Right atrium auricular region (tissue), 2 donors: ENCODE measurements at regions not wholly inside any gene's neighbourhood (a gene's known extent, or its start where the extent isn't known, plus 50 kb on each side); places are given as distances from the start of the nearest gene placed in this dataset.

Experiments
- DNase-seq: peaks from one replicate; pipeline ENCODE4 v3.0.0-alpha.2; 2019; ENCODE audit warnings: low spot score
- H3K27ac ChIP-seq, 2 donors: fragments of 200-600 bp; sonication (generic); 1 replicate in 1 of 2; 2 replicates in 1 of 2; pipeline ENCODE4 v1.5.1; 2016 to 2019
- H3K27me3 ChIP-seq, 2 donors: fragments of 200-600 bp; sonication (generic); one replicate each; pipeline versions ENCODE4 v1.5.1 to v1.6.0; 2017 to 2019
- H3K36me3 ChIP-seq: fragments of 200-600 bp; sonication (generic); one replicate; pipeline ENCODE4 v1.5.1; 2016
- H3K4me1 ChIP-seq, 2 donors: fragments of 200-600 bp; sonication (generic); one replicate each; pipeline versions ENCODE4 v1.5.1 to v1.6.0; 2017 to 2019
- H3K4me3 ChIP-seq, 2 donors: fragments of 200-600 bp; sonication (generic); 1 replicate in 1 of 2; 2 replicates in 1 of 2; pipeline ENCODE4 v1.5.1; 2017 to 2019; ENCODE audit warnings: mild to moderate bottlenecking in 1 of 2, moderate library complexity in 1 of 2
- H3K9me3 ChIP-seq, 2 donors: fragments of 200-600 bp; sonication (generic); one replicate each; pipeline ENCODE4 v1.5.1; 2019
- CTCF ChIP-seq, 2 donors: fragments of 200-600 bp; sonication (generic); IDR thresholded peaks; one replicate each; pipeline ENCODE4 v1.5.1; 2019; ENCODE audit warnings: antibody characterized with exemption in 2 of 2

- Histone ChIP-seq H3K9me3 (no peaks in the 10 kb centered on the region), H3K4me1 (no peaks in the 10 kb centered on the region), H3K27ac (no peak overlapping the region), H3K36me3 (no peaks in the 10 kb centered on the region), H3K4me3 (no peak overlapping the region), H3K27me3 (no peaks in the 10 kb centered on the region)
- DNase-seq = no peak
- no peak for TF ChIP-seq CTCF (IDR thresholded peaks at IDR 0.05)
These were observed 196.5 kb downstream of the HERPUD2 start for GRCh38 chr7:35498416-35498815.

- no peak for DNase-seq
- H3K9me3 ChIP-seq = no peaks in the 10 kb centered on the region
- no peak for TF ChIP-seq CTCF (IDR thresholded peaks at IDR 0.05)
- H3K4me1 ChIP-seq = no peaks in the 10 kb centered on the region
- H3K27me3 ChIP-seq = no peaks in the 10 kb centered on the region
- no peak overlapping the region for H3K4me3 ChIP-seq
- H3K27ac ChIP-seq = no peak overlapping the region
- no peaks in the 10 kb centered on the region for H3K36me3 ChIP-seq
These were observed 199.1 kb downstream of the HERPUD2 start for GRCh38 chr7:35495844-35496243.

- Histone ChIP-seq H3K9me3 (no peaks in the 10 kb centered on the region), H3K4me1 (no peaks in the 10 kb centered on the region), H3K4me3 (no peak overlapping the region), H3K27me3 (no peaks in the 10 kb centered on the region), H3K36me3 (no peaks in the 10 kb centered on the region), H3K27ac (no peak overlapping the region)
- TF ChIP-seq CTCF (IDR thresholded peaks at IDR 0.05) = no peak
- DNase-seq = no peak
These were observed 199.6 kb downstream of the HERPUD2 start for GRCh38 chr7:35495377-35495776.

- no peak for TF ChIP-seq CTCF (IDR thresholded peaks at IDR 0.05)
- H3K9me3 ChIP-seq = no peaks in the 10 kb centered on the region
- no peaks in the 10 kb centered on the region for H3K36me3 ChIP-seq
- H3K4me3 ChIP-seq = no peak overlapping the region
- no peaks in the 10 kb centered on the region for H3K27me3 ChIP-seq
- no peak overlapping the region for H3K27ac ChIP-seq
- H3K4me1 ChIP-seq = no peaks in the 10 kb centered on the region
- DNase-seq = no peak
These were observed 200.5 kb downstream of the HERPUD2 start for GRCh38 chr7:35494407-35494806.

- TF ChIP-seq CTCF (IDR thresholded peaks at IDR 0.05) = no peak
- Histone ChIP-seq H3K9me3 (no peaks in the 10 kb centered on the region), H3K27ac (no peak overlapping the region), H3K4me3 (no peak overlapping the region), H3K36me3 (no peaks in the 10 kb centered on the region), H3K4me1 (no peaks in the 10 kb centered on the region), H3K27me3 (no peaks in the 10 kb centered on the region)
- no peak for DNase-seq
These were observed 202.3 kb downstream of the HERPUD2 start for GRCh38 chr7:35492451-35493175.

- Histone ChIP-seq H3K9me3 (no peaks in the 10 kb centered on the region), H3K27ac (no peak overlapping the region), H3K36me3 (no peaks in the 10 kb centered on the region), H3K4me3 (no peak overlapping the region), H3K27me3 (no peaks in the 10 kb centered on the region), H3K4me1 (no peaks in the 10 kb centered on the region)
- DNase-seq = no peak
- no peak for TF ChIP-seq CTCF (IDR thresholded peaks at IDR 0.05)
These were observed 203.7 kb downstream of the HERPUD2 start for GRCh38 chr7:35491233-35491632.
